Skeletal muscle tissue (tissue), 3 donors: ENCODE measurements at regions not wholly inside any gene's neighbourhood (a gene's known extent, or its start where the extent isn't known, plus 50 kb on each side); places are given as distances from the start of the nearest gene placed in this dataset.

ENCODE experiments used
- H3K27ac ChIP-seq: one replicate; pipeline ENCODE4 v1.7.0; 2013; ENCODE audit warnings: mild to moderate bottlenecking, low read depth, low read length, inconsistent platforms
- H3K27me3 ChIP-seq, 3 donors: one replicate each; pipeline ENCODE4 v1.7.0; 2013; ENCODE audit warnings: low read length in 3 of 3; ENCODE audit not compliant: control insufficient read depth in 3 of 3, insufficient read depth in 3 of 3
- H3K36me3 ChIP-seq, 3 donors: one replicate each; pipeline ENCODE4 v1.7.0; 2013; ENCODE audit warnings: low read length in 3 of 3; ENCODE audit not compliant: control insufficient read depth in 3 of 3, insufficient read depth in 3 of 3
- H3K4me1 ChIP-seq, 3 donors: one replicate each; pipeline ENCODE4 v1.7.0; 2013; ENCODE audit warnings: low read length in 3 of 3, mild to moderate bottlenecking in 3 of 3; ENCODE audit not compliant: control insufficient read depth in 3 of 3, insufficient read depth in 3 of 3
- H3K4me3 ChIP-seq, 3 donors: one replicate each; pipeline ENCODE4 v1.7.0; 2013; ENCODE audit warnings: low read length in 3 of 3
- H3K9ac ChIP-seq, 3 donors: one replicate each; pipeline ENCODE4 v1.7.0; 2013; ENCODE audit warnings: low read length in 3 of 3, mild to moderate bottlenecking in 3 of 3, moderate library complexity in 2 of 3, low read depth in 1 of 3
- H3K9me3 ChIP-seq, 3 donors: one replicate each; pipeline ENCODE4 v1.7.0; 2013; ENCODE audit warnings: low read length in 3 of 3; ENCODE audit not compliant: control insufficient read depth in 3 of 3
- donor health status: Osteomylitis.

GRCh38 chr2:33949371-33949770, 350.3 kb upstream of the FAM98A start:
- Histone ChIP-seq H3K36me3 (no peaks in the 10 kb centered on the region), H3K27ac (no peak overlapping the region), H3K9ac (no peak overlapping the region), H3K4me1 (no peaks in the 10 kb centered on the region), H3K4me3 (no peak overlapping the region), H3K27me3 (no peaks in the 10 kb centered on the region), H3K9me3 (no peaks in the 10 kb centered on the region)

GRCh38 chr2:33946193-33946592, 347.1 kb upstream of the FAM98A start:
- H3K36me3 ChIP-seq = no peaks in the 10 kb centered on the region
- H3K4me1 ChIP-seq = no peaks in the 10 kb centered on the region
- H3K27me3 ChIP-seq = no peaks in the 10 kb centered on the region
- H3K27ac ChIP-seq = no peak overlapping the region
- H3K9ac ChIP-seq = no peak overlapping the region
- H3K9me3 ChIP-seq = peaks cover 0 to 2% (median 2%) of the 10 kb centered on the region in 3 donors
- no peak overlapping the region for H3K4me3 ChIP-seq

GRCh38 chr2:33933203-33933602, 334.1 kb upstream of the FAM98A start:
- Histone ChIP-seq H3K27ac (no peak overlapping the region), H3K9ac (no peak overlapping the region), H3K4me1 (no peaks in the 10 kb centered on the region), H3K36me3 (no peaks in the 10 kb centered on the region), H3K9me3 (no peaks in the 10 kb centered on the region), H3K4me3 (no peak overlapping the region), H3K27me3 (no peaks in the 10 kb centered on the region)

GRCh38 chr2:33931164-33931563, 332.1 kb upstream of the FAM98A start:
- Histone ChIP-seq H3K27ac (no peak overlapping the region), H3K36me3 (no peaks in the 10 kb centered on the region), H3K9me3 (no peaks in the 10 kb centered on the region), H3K9ac (no peak overlapping the region), H3K4me1 (no peaks in the 10 kb centered on the region), H3K4me3 (no peak overlapping the region), H3K27me3 (no peaks in the 10 kb centered on the region)

- Histone ChIP-seq H3K9me3 (no peaks in the 10 kb centered on the region), H3K4me1 (no peaks in the 10 kb centered on the region), H3K36me3 (no peaks in the 10 kb centered on the region), H3K9ac (no peak overlapping the region), H3K27me3 (no peaks in the 10 kb centered on the region), H3K4me3 (no peak overlapping the region), H3K27ac (no peak overlapping the region)
Measured at GRCh38 chr2:33929467-33929866, 330.4 kb upstream of the FAM98A start.

GRCh38 chr2:33927756-33928155, 328.7 kb upstream of the FAM98A start:
- no peak overlapping the region for H3K27ac ChIP-seq
- no peak overlapping the region for H3K4me3 ChIP-seq
- H3K27me3 ChIP-seq = no peaks in the 10 kb centered on the region
- no peaks in the 10 kb centered on the region for H3K4me1 ChIP-seq
- no peaks in the 10 kb centered on the region for H3K36me3 ChIP-seq
- no peaks in the 10 kb centered on the region for H3K9me3 ChIP-seq
- no peak overlapping the region for H3K9ac ChIP-seq

- no peaks in the 10 kb centered on the region for H3K27me3 ChIP-seq
- H3K4me1 ChIP-seq = no peaks in the 10 kb centered on the region
- no peak overlapping the region for H3K4me3 ChIP-seq
- H3K9ac ChIP-seq = no peak overlapping the region
- no peaks in the 10 kb centered on the region for H3K36me3 ChIP-seq
- no peaks in the 10 kb centered on the region for H3K9me3 ChIP-seq
- no peak overlapping the region for H3K27ac ChIP-seq
Measured at GRCh38 chr2:33925311-33925710, 326.2 kb upstream of the FAM98A start.

- no peaks in the 10 kb centered on the region for H3K36me3 ChIP-seq
- no peak overlapping the region for H3K9ac ChIP-seq
- no peaks in the 10 kb centered on the region for H3K27me3 ChIP-seq
- H3K4me1 ChIP-seq = no peaks in the 10 kb centered on the region
- H3K27ac ChIP-seq = no peak overlapping the region
- no peak overlapping the region for H3K4me3 ChIP-seq
- no peaks in the 10 kb centered on the region for H3K9me3 ChIP-seq
Measured at GRCh38 chr2:33924586-33925169, 325.6 kb upstream of the FAM98A start.

GRCh38 chr2:33917252-33917651, 318.2 kb upstream of the FAM98A start:
- Histone ChIP-seq H3K4me3 (no peak overlapping the region), H3K9me3 (peaks cover 0 to 2% (median 2%) of the 10 kb centered on the region in 3 donors), H3K4me1 (no peaks in the 10 kb centered on the region), H3K9ac (no peak overlapping the region), H3K27ac (no peak overlapping the region), H3K27me3 (no peaks in the 10 kb centered on the region), H3K36me3 (no peaks in the 10 kb centered on the region)

- H3K4me3 ChIP-seq = no peak overlapping the region
- no peaks in the 10 kb centered on the region for H3K4me1 ChIP-seq
- H3K36me3 ChIP-seq = no peaks in the 10 kb centered on the region
- no peak overlapping the region for H3K9ac ChIP-seq
- peaks cover 0 to 2% (median 2%) of the 10 kb centered on the region in 3 donors for H3K9me3 ChIP-seq
- no peaks in the 10 kb centered on the region for H3K27me3 ChIP-seq
- H3K27ac ChIP-seq = no peak overlapping the region
Measured at GRCh38 chr2:33913071-33913616, 314.0 kb upstream of the FAM98A start.
